ENCODE measurements at regions not wholly inside any gene's neighbourhood (a gene's known extent, or its start where the extent isn't known, plus 50 kb on each side); places are given as distances from the start of the nearest gene placed in this dataset.

- no peak for TF ChIP-seq CTCF (IDR thresholded peaks at IDR 0.05)
- TF ChIP-seq POLR2A (IDR thresholded peaks at IDR 0.05) = no peak
Measured at GRCh38 chr5:92879806-92880543, 701.0 kb downstream of the NR2F1-AS1 start.
